HepG2 (cell line): ENCODE measurements at regions not wholly inside any gene's neighbourhood (a gene's known extent, or its start where the extent isn't known, plus 50 kb on each side); places are given as distances from the start of the nearest gene placed in this dataset.

ENCODE experiments used
- ATAC-seq: fragments of 200-7000 bp; cut with Tn5 transposase; 3 replicates; pipeline ENCODE4 v1.9.1; 2020; ENCODE audit warnings: mild to moderate bottlenecking, moderate library complexity
- BruUV-seq: library from RNA; stranded (reverse); fragments of 400-500 nt; replicated peaks from 2 replicates; lab custom pipeline; 2021; lab: Mats Ljungman, UMichigan
- CTCF ChIA-PET: fragments of 300-600 bp; formaldehyde crosslinking; extraction: SDS; loops from one replicate; lab custom pipeline; 2021; ENCODE audit warnings: low total read pairs, inconsistent platforms, low intra/inter-chr PET ratio; lab: Yijun Ruan, JAX
- POLR2A ChIA-PET: fragments of 350-600 bp; sonication (Branson Sonifier 250); formaldehyde crosslinking; loops from one replicate; lab custom pipeline; 2020; ENCODE audit warnings: antibody characterized with exemption, inconsistent platforms; lab: Yijun Ruan, JAX
- DNase-seq: peaks from one replicate; pipeline ENCODE4 v3.0.0-alpha.2; 2015; ENCODE audit warnings: low spot score
- FAIRE-seq: peaks from 3 replicates; lab custom pipeline; 2011; peaks lifted over from hg19 to GRCh38; lab: Jason Lieb, UNC
- H2AFZ ChIP-seq: one replicate; pipeline ENCODE4 v1.6.1; 2011; ENCODE audit warnings: low read length, inconsistent platforms
- H3K27ac ChIP-seq: fragments of 300-600 bp; 3 replicates; pipeline ENCODE4 v1.8.0; 2011; ENCODE audit warnings: mixed run types, mild to moderate bottlenecking, mixed read lengths, low read length, inconsistent platforms; ENCODE audit not compliant: insufficient read depth; ENCODE audit errors: extremely low read length
- H3K27me3 ChIP-seq, 2 experiments: fragments of 200-600 bp in 1 of 2; 2 replicates in 1 of 2; 3 replicates in 1 of 2; pipeline versions ENCODE4 v1.6.0 to v1.8.0; 2011; ENCODE audit warnings: low read length in 2 of 2, mild to moderate bottlenecking in 2 of 2, moderate library complexity in 2 of 2, inconsistent platforms in 1 of 2; ENCODE audit not compliant: insufficient read depth in 2 of 2, control insufficient read depth in 1 of 2
- H3K36me3 ChIP-seq, 2 experiments: fragments of 200-600 bp in 1 of 2; replicated peaks in 1 of 2; 2 replicates in 1 of 2; 3 replicates in 1 of 2; pipeline versions ENCODE4 v1.5.1 to v1.8.0; 2011; ENCODE audit warnings: low read length in 2 of 2, inconsistent platforms in 1 of 2; ENCODE audit not compliant: insufficient read depth in 2 of 2, control insufficient read depth in 1 of 2
- H3K4me1 ChIP-seq: 2 replicates; pipeline ENCODE4 v1.5.1; 2012; ENCODE audit warnings: low read length, inconsistent platforms; ENCODE audit not compliant: insufficient read depth
- H3K4me2 ChIP-seq: 2 replicates; pipeline ENCODE4 v1.6.0; 2011; ENCODE audit warnings: low read depth, low read length, inconsistent platforms
- H3K4me3 ChIP-seq, 3 experiments: fragments of 200-600 bp in 1 of 3; sonication (generic), shearing (Covaris generic) in 1 of 3; replicated peaks in 1 of 3; 2 replicates each; pipeline ENCODE4 v1.5.1; 2011 to 2016; ENCODE audit warnings: low read length in 3 of 3, inconsistent platforms in 2 of 3, low read depth in 2 of 3, mild to moderate bottlenecking in 2 of 3, control low read depth in 1 of 3, mixed read lengths in 1 of 3; ENCODE audit not compliant: insufficient read depth in 1 of 3
- H3K79me2 ChIP-seq: one replicate; pipeline ENCODE4 v1.6.1; 2011; ENCODE audit warnings: low read length, inconsistent platforms; ENCODE audit not compliant: insufficient read depth
- H3K9ac ChIP-seq: 2 replicates; pipeline ENCODE4 v1.6.0; 2011; ENCODE audit warnings: mild to moderate bottlenecking, low read depth, low read length, inconsistent platforms; ENCODE audit not compliant: insufficient read depth
- H3K9me3 ChIP-seq: 2 replicates; pipeline ENCODE4 v1.5.1; 2012; ENCODE audit warnings: mild to moderate bottlenecking, low read length
- H4K20me1 ChIP-seq: 2 replicates; pipeline ENCODE4 v1.6.0; 2011; ENCODE audit warnings: inconsistent platforms, mild to moderate bottlenecking, low read length, moderate library complexity; ENCODE audit not compliant: insufficient read depth
- CHD4 ChIP-seq: fragments of 200-600 bp; sonication (generic); IDR thresholded peaks from 2 replicates; pipeline ENCODE4 v1.7.0; 2017; ENCODE audit warnings: mild to moderate bottlenecking, low read length, borderline replicate concordance
- CREM ChIP-seq, 2 experiments: sonication (generic) in 1 of 2; formaldehyde crosslinking in 1 of 2; IDR thresholded peaks; 2 replicates each; pipeline versions ENCODE4 v1.4.0 to v1.6.1; 2016 to 2020; ENCODE audit warnings: antibody characterized with exemption in 1 of 2, mild to moderate bottlenecking in 1 of 2, missing genetic modification reagents in 1 of 2
- EEA1 ChIP-seq: sonication (generic); formaldehyde crosslinking; IDR thresholded peaks from 2 replicates; pipeline ENCODE4 v1.5.1; 2020; ENCODE audit warnings: mild to moderate bottlenecking, missing genetic modification reagents, borderline replicate concordance
- MTERF4 ChIP-seq: sonication (generic); formaldehyde crosslinking; IDR thresholded peaks from 2 replicates; pipeline ENCODE4 v1.8.0; 2023; ENCODE audit warnings: mild to moderate bottlenecking, missing genetic modification reagents
- RNF2 ChIP-seq: fragments of 450-650 bp; conservative IDR thresholded peaks from 2 replicates; pipeline ENCODE4 v1.6.1; 2016; ENCODE audit warnings: low read depth
- SMC3 ChIP-seq: IDR thresholded peaks from 2 replicates; pipeline ENCODE4 v1.6.1; 2011; ENCODE audit warnings: low read length, improper control_type of control experiment
- TFAP4 ChIP-seq: sonication (generic); IDR thresholded peaks from 2 replicates; pipeline ENCODE4 v1.6.1; 2016; ENCODE audit warnings: low read depth, borderline replicate concordance
- THAP8 ChIP-seq: sonication (generic); formaldehyde crosslinking; IDR thresholded peaks from 2 replicates; pipeline ENCODE4 v1.5.1; 2020; ENCODE audit warnings: missing genetic modification reagents, mild to moderate bottlenecking, borderline replicate concordance
- ZFP91 ChIP-seq: sonication (generic); formaldehyde crosslinking; IDR thresholded peaks from 2 replicates; pipeline ENCODE4 v1.9.0; 2022; ENCODE audit warnings: missing genetic modification reagents, mild to moderate bottlenecking, borderline replicate concordance
- WGBS: methylation state at CpG from one replicate; pipeline ENCODE4 v1.1.6; 2017; ENCODE audit warnings: low lambda C conversion rate; 5-methylcytosine and 5-hydroxymethylcytosine counted together
- in situ Hi-C: cut with HindIII; loops from 2 replicates; pipeline ENCODE4 v1.10.0; 2017; ENCODE audit warnings: low pct_unique_long_range_greater_than_20kb; ENCODE audit not compliant: extremely low pct_ligation_motif_present
- intact Hi-C: fragments of 100-400 bp; cut with micrococcal nuclease; formaldehyde crosslinking; loops from one replicate; pipeline ENCODE4 v1.10.0; 2022; ENCODE audit not compliant: unreplicated experiment

- H2AFZ ChIP-seq, result no peak overlapping the region
- 0 out of 2 replicates have a peak, but pooled peaks cover 6% of the 10 kb centered on the region for H3K9me3 ChIP-seq
- no peaks in the 10 kb centered on the region for H3K4me1 ChIP-seq
- 1% methylated on average over 2 of the region's 2 CpGs for WGBS
- no TSS peak for BruUV-seq
- H3K27me3 ChIP-seq, result no peaks in the 10 kb centered on the region
- TF ChIP-seq CHD4 (no peak), RNF2 (no peak), EEA1 (CRISPR knock-in tag) (no peak), ZFP91 (CRISPR knock-in tag) (no peak), CREM (IDR thresholded peaks at IDR 0.05) (no peak), CREM (CRISPR knock-in tag; IDR thresholded peaks at IDR 0.05) (no peak), MTERF4 (CRISPR knock-in tag) (no peak), SMC3 (no peak), TFAP4 (no peak), THAP8 (no peak)
- in situ Hi-C loops, result no loop called here
- H3K9ac ChIP-seq, result no peak overlapping the region
- H3K79me2 ChIP-seq, result no peaks in the 10 kb centered on the region
- intact Hi-C loops, result no loop called here
- ATAC-seq, result no peak
- no peak overlapping the region for H3K27ac ChIP-seq
- no peak for FAIRE-seq
- ChIA-PET CTCF (no interaction called here), POLR2A (no interaction called here)
- no peak overlapping the region for H3K4me2 ChIP-seq
- DNase-seq, result no peak
- H3K4me3 ChIP-seq, result no peak overlapping the region
- H4K20me1 ChIP-seq, result no peaks in the 10 kb centered on the region
- H3K36me3 ChIP-seq, result no peaks in the 10 kb centered on the region
Measured at GRCh38 chr3:144499001-144499930, 527.6 kb downstream of the DIPK2A start.
